HG02678 (cell line): ENCODE measurements at regions not wholly inside any gene's neighbourhood (a gene's known extent, or its start where the extent isn't known, plus 50 kb on each side); places are given as distances from the start of the nearest gene placed in this dataset.

Source experiments
- ATAC-seq: cut with Tn5 transposase; IDR thresholded peaks from one replicate; pipeline ENCODE4 v1.9.1; 2021; ENCODE audit warnings: mild to moderate bottlenecking, moderate library complexity; ENCODE audit not compliant: unreplicated experiment

GRCh38 chr15:47990821-47991220 is 130.0 kb upstream of the SLC24A5 start:
- ATAC-seq = no peak

- no peak for ATAC-seq
Measured at GRCh38 chr15:47991357-47991756, 129.4 kb upstream of the SLC24A5 start.

GRCh38 chr15:47993051-47993450 is 127.7 kb upstream of the SLC24A5 start:
- ATAC-seq = no peak

GRCh38 chr15:47997195-47998080 is 123.4 kb upstream of the SLC24A5 start:
- no peak for ATAC-seq

- ATAC-seq = no peak
Measured at GRCh38 chr15:47998619-47999019, 122.2 kb upstream of the SLC24A5 start.

GRCh38 chr15:48001393-48002039 is 119.3 kb upstream of the SLC24A5 start:
- peak; percentile 92 for ATAC-seq

GRCh38 chr15:48002767-48003166 is 118.0 kb upstream of the SLC24A5 start:
- ATAC-seq = no peak

- ATAC-seq = no peak
Measured at GRCh38 chr15:48003441-48003840, 117.3 kb upstream of the SLC24A5 start.

GRCh38 chr15:48005077-48005476 is 115.7 kb upstream of the SLC24A5 start:
- no peak for ATAC-seq

GRCh38 chr15:48006031-48006511 is 114.7 kb upstream of the SLC24A5 start:
- ATAC-seq = no peak

GRCh38 chr15:48010316-48010715 is 110.5 kb upstream of the SLC24A5 start:
- ATAC-seq = no peak

GRCh38 chr15:48012191-48012590 is 108.6 kb upstream of the SLC24A5 start:
- ATAC-seq = no peak

- ATAC-seq = no peak
Measured at GRCh38 chr15:48016865-48017264, 103.9 kb upstream of the SLC24A5 start.

GRCh38 chr15:48017747-48018146 is 103.0 kb upstream of the SLC24A5 start:
- ATAC-seq = no peak

GRCh38 chr15:48020166-48020565 is 100.6 kb upstream of the SLC24A5 start:
- ATAC-seq = no peak

- ATAC-seq = no peak
Measured at GRCh38 chr15:48021336-48022086, 99.3 kb upstream of the SLC24A5 start.

GRCh38 chr15:48025118-48025517 is 95.7 kb upstream of the SLC24A5 start:
- ATAC-seq = no peak

- ATAC-seq = no peak
Measured at GRCh38 chr15:48028712-48029111, 92.1 kb upstream of the SLC24A5 start.

- no peak for ATAC-seq
Measured at GRCh38 chr15:48029642-48030041, 91.1 kb upstream of the SLC24A5 start.

- no peak for ATAC-seq
Measured at GRCh38 chr15:48031466-48031865, 89.3 kb upstream of the SLC24A5 start.

GRCh38 chr15:48031973-48032372 is 88.8 kb upstream of the SLC24A5 start:
- ATAC-seq = no peak
